ENCODE measurements at regions not wholly inside any gene's neighbourhood (a gene's known extent, or its start where the extent isn't known, plus 50 kb on each side); places are given as distances from the start of the nearest gene placed in this dataset.
A peak's percentile ranks its signal among the peaks of the same experiment; 100 is the strongest.

- no peak for DNase-seq
- H3K27me3 Mint-ChIP-seq, result peaks cover 30% of the 10 kb centered on the region
- H3K27ac Mint-ChIP-seq, result no peak overlapping the region
- peaks cover 17% of the 10 kb centered on the region for H3K4me1 Mint-ChIP-seq
- CTCF ChIA-PET, result interaction anchor here (0.7 kb wide), 1 partner anchor 205 kb away, joined by 3 read pairs; no protein-coding TSS in a partner anchor
- peaks cover 6% of the 10 kb centered on the region for H3K9me3 Mint-ChIP-seq
- H3K36me3 Mint-ChIP-seq, result no peaks in the 10 kb centered on the region
- no peak overlapping the region for H3K4me3 Mint-ChIP-seq
Observed at GRCh38 chr10:129126982-129127381, 340.1 kb upstream of the MGMT start.

DNA sequence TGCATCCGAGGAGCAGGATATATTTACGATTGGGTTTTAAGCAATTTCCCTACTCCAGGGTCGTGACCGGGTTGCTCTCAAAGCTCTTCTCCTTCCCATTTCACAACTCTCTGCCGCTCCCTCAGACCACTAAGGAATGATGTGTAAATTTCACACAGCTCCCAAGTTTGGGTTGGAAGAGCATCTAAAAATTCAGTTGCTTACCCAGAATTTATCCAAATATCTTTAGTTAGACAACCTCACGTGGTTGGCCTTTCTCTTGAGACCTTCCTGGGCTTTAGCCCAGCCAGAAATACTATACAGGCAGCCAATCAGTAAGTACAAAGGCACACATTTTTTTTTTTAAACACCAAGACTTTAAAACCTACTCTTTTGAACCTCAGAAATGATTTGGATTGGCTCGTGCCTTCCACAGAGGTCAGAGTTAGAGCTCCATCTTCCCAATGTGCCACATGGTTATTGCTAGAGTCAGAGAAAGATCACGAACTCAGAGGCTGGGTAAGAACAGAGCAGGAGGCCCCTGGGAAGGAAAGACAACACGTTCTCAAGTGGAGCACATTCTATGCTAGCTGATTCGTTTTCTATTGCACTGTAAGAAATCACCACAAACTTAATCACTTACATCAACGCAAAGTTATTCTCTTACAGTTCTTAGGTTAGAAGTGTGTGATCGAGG, 335.4 kb upstream of the MGMT start:
- Mint-ChIP-seq H3K36me3 (no peaks in the 10 kb centered on the region), H3K27me3 (peaks cover 55% of the 10 kb centered on the region), H3K4me1 (peaks cover 8% of the 10 kb centered on the region), H3K27ac (no peak overlapping the region), H3K9me3 (no peaks in the 10 kb centered on the region), H3K4me3 (no peak overlapping the region)
- no peak for DNase-seq
- CTCF ChIA-PET, result no interaction called here

DNA sequence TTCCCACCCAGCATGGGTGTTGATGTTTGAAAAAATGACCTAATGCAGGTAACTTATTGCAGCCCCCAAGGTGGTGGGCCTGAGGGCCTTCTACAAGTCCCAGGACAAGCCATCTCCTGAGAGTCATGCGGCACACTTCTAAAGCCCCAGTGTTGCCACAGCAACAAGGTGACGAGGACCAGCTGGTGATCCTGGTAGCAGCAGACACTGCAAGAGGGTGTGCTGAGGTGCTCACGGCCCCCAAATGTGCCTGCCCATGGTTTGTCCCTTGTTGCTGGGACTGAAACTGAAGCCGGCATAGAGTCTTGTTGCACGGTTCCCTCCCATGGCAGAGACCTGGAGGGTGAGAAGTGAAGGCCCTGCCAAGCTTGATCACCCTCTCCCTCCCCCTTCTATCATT, 333.2 kb upstream of the MGMT start:
- Mint-ChIP-seq H3K4me3 (no peak overlapping the region), H3K27me3 (peaks cover 59% of the 10 kb centered on the region), H3K9me3 (no peaks in the 10 kb centered on the region), H3K27ac (no peak overlapping the region), H3K4me1 (peaks cover 8% of the 10 kb centered on the region), H3K36me3 (no peaks in the 10 kb centered on the region)
- no peak for DNase-seq
- CTCF ChIA-PET, result interaction anchor here (0.5 kb wide), 1 partner anchor 846 kb away, joined by 3 read pairs; no protein-coding TSS in a partner anchor

DNA sequence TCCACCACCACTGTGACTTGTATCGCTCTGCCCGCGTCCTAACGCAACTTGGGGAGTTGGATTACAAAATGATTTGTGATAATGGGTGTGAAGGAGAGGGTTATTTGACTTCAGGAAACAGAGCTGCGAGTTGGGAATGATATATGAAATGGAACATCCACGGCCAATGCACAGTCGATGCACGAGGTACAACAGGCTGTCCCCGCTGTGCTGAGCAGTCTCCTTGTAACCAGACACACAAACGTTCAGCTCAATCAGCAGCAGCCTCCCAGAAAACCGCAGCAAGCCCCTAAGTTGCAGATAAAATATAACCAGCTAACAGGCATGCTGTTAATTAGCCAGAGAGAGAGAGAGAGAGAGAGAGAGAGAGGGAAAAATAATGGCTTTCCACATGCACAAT, 332.7 kb upstream of the MGMT start:
- no peak overlapping the region for H3K4me3 Mint-ChIP-seq
- H3K27me3 Mint-ChIP-seq, result peaks cover 58% of the 10 kb centered on the region
- H3K9me3 Mint-ChIP-seq, result no peaks in the 10 kb centered on the region
- CTCF ChIA-PET, result interaction anchor here (0.6 kb wide), 1 partner anchor 14 kb away, joined by 3 read pairs; no protein-coding TSS in a partner anchor
- H3K4me1 Mint-ChIP-seq, result peaks cover 8% of the 10 kb centered on the region
- no peak for DNase-seq
- H3K27ac Mint-ChIP-seq, result no peak overlapping the region
- H3K36me3 Mint-ChIP-seq, result no peaks in the 10 kb centered on the region

DNA sequence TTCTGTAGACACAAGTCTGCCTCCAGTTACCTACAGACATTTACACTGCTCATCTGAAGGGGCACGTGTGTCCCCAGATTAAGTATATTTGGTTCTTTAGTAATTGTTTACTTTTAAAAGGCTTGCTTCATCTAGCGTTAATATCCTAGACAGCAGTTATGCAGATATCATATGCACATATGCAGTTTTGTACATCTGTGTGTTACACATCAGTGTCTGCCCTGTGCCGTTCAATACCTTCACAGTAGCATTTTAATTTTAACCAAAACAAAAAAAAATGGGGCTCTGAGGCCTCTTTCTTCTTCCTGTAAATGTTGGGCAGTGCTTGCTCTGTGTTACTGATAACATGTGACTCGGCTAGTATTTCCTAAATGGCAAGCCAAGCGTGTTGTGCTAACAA, 331.4 kb upstream of the MGMT start:
- Mint-ChIP-seq H3K27me3 (peaks cover 53% of the 10 kb centered on the region), H3K27ac (no peak overlapping the region), H3K36me3 (no peaks in the 10 kb centered on the region), H3K4me3 (no peak overlapping the region), H3K9me3 (no peaks in the 10 kb centered on the region), H3K4me1 (peaks cover 10% of the 10 kb centered on the region)
- no peak for DNase-seq
- CTCF ChIA-PET, result no interaction called here

DNA sequence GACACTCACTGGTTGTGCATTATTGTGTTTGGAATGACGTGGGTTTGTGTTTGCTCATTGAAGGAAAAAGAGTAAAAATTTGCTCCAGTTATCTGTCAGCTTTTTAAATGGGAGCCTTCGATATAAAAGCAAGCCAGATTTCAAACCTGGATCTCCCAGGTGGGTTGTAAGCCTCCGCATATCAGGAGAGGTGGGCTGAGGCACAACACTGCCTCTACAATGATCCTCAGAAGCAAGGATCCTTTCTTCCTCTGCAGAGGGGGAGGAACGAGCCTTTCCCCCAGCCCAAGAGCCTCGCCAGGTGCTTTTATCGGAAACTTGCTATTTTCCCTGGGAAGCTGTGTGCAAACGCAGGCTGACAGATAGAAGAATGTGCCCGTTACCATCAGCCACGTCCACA, 331.0 kb upstream of the MGMT start:
- no peak overlapping the region for H3K27ac Mint-ChIP-seq
- CTCF ChIA-PET, result no interaction called here
- peaks cover 15% of the 10 kb centered on the region for H3K4me1 Mint-ChIP-seq
- H3K27me3 Mint-ChIP-seq, result peaks cover 53% of the 10 kb centered on the region
- DNase-seq, result no peak
- no peaks in the 10 kb centered on the region for H3K36me3 Mint-ChIP-seq
- H3K4me3 Mint-ChIP-seq, result no peak overlapping the region
- H3K9me3 Mint-ChIP-seq, result no peaks in the 10 kb centered on the region

GRCh38 chr10:129136951-129137350, 330.1 kb upstream of the MGMT start:
- CTCF ChIA-PET, result no interaction called here
- H3K36me3 Mint-ChIP-seq, result no peaks in the 10 kb centered on the region
- peaks cover 20% of the 10 kb centered on the region for H3K4me1 Mint-ChIP-seq
- H3K27ac Mint-ChIP-seq, result no peak overlapping the region
- no peaks in the 10 kb centered on the region for H3K9me3 Mint-ChIP-seq
- no peak for DNase-seq
- H3K4me3 Mint-ChIP-seq, result no peak overlapping the region
- H3K27me3 Mint-ChIP-seq, result peaks cover 46% of the 10 kb centered on the region

- no peak for DNase-seq
- Mint-ChIP-seq H3K36me3 (no peaks in the 10 kb centered on the region), H3K27ac (no peak overlapping the region), H3K27me3 (peaks cover 30% of the 10 kb centered on the region), H3K4me3 (no peak overlapping the region), H3K9me3 (no peaks in the 10 kb centered on the region), H3K4me1 (peaks cover 28% of the 10 kb centered on the region)
- CTCF ChIA-PET, result no interaction called here
Observed at GRCh38 chr10:129140921-129141885, 325.8 kb upstream of the MGMT start.

DNA sequence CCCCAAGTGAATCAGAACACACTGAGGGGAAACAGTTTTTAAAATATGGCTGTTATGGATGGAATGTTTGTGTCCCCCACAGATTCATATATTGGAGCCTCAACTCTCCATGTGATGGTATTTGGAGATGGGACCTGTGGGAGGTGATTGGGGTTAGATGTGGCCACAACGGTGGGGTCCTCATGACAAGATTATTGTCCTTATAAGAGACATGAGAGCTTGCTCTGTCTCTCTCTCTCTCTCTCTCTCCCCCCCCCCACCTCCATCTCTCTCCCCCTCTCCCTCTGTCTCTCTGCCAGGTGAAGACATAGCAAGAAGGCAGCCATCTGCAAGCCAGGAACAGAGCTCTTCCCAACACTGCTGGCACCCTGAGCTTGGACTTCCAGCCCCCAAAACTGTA, 315.8 kb upstream of the MGMT start:
- H3K27ac Mint-ChIP-seq, result no peak overlapping the region
- CTCF ChIA-PET, result no interaction called here
- no peaks in the 10 kb centered on the region for H3K4me1 Mint-ChIP-seq
- DNase-seq, result no peak
- H3K4me3 Mint-ChIP-seq, result no peak overlapping the region
- peaks cover 5% of the 10 kb centered on the region for H3K27me3 Mint-ChIP-seq
- H3K36me3 Mint-ChIP-seq, result no peaks in the 10 kb centered on the region
- peaks cover 9% of the 10 kb centered on the region for H3K9me3 Mint-ChIP-seq

DNA sequence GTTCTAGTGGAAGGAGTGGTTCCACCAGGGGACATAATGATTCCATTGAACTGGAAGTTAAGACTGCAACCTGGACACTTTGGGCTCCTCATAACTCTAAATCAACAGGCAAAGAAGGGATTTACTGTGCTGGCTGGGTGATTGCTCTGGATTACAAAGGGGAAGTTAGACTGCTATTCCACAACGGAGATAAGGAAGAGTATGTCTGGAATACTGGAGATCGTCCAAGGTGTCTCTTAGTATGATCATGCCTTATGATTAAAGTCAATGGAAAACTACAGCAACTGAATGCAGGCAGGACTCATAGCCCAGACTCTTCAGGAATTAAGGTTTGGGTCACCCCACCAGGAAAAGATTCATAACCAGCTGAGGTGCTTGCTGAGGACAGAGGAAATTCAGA, 310.6 kb upstream of the MGMT start:
- no peaks in the 10 kb centered on the region for H3K36me3 Mint-ChIP-seq
- CTCF ChIA-PET, result no interaction called here
- H3K9me3 Mint-ChIP-seq, result peaks cover 11% of the 10 kb centered on the region
- no peak for DNase-seq
- no peak overlapping the region for H3K27ac Mint-ChIP-seq
- peaks cover 7% of the 10 kb centered on the region for H3K4me1 Mint-ChIP-seq
- H3K4me3 Mint-ChIP-seq, result no peak overlapping the region
- peaks cover 14% of the 10 kb centered on the region for H3K27me3 Mint-ChIP-seq

DNA sequence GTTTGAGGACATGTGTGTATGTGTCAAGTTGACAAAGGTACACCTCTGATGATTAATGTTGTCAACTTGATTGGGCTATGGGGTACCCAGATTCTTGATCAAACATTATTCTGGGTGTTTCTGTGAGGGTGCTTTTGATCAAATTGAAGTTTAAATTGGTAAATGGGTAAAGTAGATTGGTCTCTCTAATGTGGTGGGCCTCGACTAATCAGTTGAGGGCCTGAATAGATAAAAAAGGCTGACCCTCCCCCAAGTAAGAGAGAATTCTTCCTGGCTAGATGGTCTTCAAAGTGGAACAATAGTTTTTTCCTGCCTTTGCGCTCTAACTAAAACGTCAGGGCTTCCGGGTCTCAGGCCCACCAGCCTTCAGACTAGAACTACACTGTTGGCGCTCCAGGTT, 309.9 kb upstream of the MGMT start:
- Mint-ChIP-seq H3K4me3 (no peak overlapping the region), H3K4me1 (peaks cover 8% of the 10 kb centered on the region), H3K27ac (no peak overlapping the region), H3K27me3 (peaks cover 14% of the 10 kb centered on the region), H3K9me3 (peaks cover 11% of the 10 kb centered on the region), H3K36me3 (no peaks in the 10 kb centered on the region)
- no peak for DNase-seq
- CTCF ChIA-PET, result no interaction called here

DNA sequence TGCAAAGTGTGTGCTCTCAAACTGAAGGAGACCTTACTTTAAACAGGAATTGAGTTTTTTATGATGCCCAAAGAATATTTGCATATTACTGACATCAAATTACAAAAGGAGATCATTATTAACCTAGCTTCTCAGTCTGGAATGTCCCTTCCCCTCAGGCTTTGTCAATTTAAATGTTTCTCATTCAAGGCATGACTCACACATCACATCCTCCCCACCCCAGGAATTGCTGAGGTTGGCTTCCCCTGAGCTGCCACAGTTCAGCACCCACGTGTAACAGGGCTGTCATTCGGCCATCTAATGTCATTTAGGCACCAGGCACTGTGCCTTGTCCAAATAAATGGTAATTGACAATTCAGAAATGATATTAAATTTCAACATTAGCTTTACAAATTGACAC, 305.9 kb upstream of the MGMT start:
- Mint-ChIP-seq H3K4me1 (peaks cover 11% of the 10 kb centered on the region), H3K9me3 (peaks cover 2% of the 10 kb centered on the region), H3K27me3 (peaks cover 16% of the 10 kb centered on the region), H3K36me3 (no peaks in the 10 kb centered on the region), H3K4me3 (no peak overlapping the region), H3K27ac (no peak overlapping the region)
- CTCF ChIA-PET, result no interaction called here
- peak; percentile 32 for DNase-seq

- H3K9me3 Mint-ChIP-seq, result no peaks in the 10 kb centered on the region
- H3K27me3 Mint-ChIP-seq, result peaks cover 18% of the 10 kb centered on the region
- DNase-seq, result no peak
- CTCF ChIA-PET, result no interaction called here
- H3K4me3 Mint-ChIP-seq, result no peak overlapping the region
- H3K27ac Mint-ChIP-seq, result no peak overlapping the region
- peaks cover 11% of the 10 kb centered on the region for H3K4me1 Mint-ChIP-seq
- no peaks in the 10 kb centered on the region for H3K36me3 Mint-ChIP-seq
Observed at GRCh38 chr10:129163531-129163930, 303.5 kb upstream of the MGMT start.

GRCh38 chr10:129165076-129165720, 301.8 kb upstream of the MGMT start:
- Mint-ChIP-seq H3K4me3 (no peak overlapping the region), H3K36me3 (no peaks in the 10 kb centered on the region), H3K4me1 (peaks cover 11% of the 10 kb centered on the region), H3K9me3 (no peaks in the 10 kb centered on the region), H3K27me3 (peaks cover 25% of the 10 kb centered on the region), H3K27ac (no peak overlapping the region)
- CTCF ChIA-PET, result no interaction called here
- no peak for DNase-seq

Measured in activated naive CD4-positive, alpha-beta T cell treated with anti-CD3 and anti-CD28 coated beads, Interleukin-2, amount 10 ng/mL, durations not matched to agents 7 days and 5 days (primary cell).